ENCODE measurements at regions not wholly inside any gene's neighbourhood (a gene's known extent, or its start where the extent isn't known, plus 50 kb on each side); places are given as distances from the start of the nearest gene placed in this dataset.

DNA sequence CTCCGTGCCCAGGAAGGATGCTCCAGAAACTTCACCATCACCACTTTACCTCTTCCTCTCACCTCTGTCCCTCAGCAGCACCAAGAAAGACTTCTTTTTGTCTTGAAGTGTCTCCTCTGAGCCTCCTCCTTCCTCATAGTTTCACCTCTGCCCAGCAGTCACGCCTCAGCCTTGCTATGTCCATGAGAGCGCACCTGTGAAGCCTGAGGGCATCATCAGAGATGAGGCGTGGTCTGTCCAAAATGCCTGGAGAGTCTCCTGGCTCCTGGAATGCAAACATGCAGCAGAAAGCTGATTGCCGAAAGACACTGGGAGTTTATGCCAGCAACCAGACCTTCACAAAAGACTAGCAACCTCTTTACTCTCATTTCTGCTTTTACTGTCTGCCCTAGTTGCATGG lies 336.6 kb downstream of the TEX29 start:
- no peaks in the 10 kb centered on the region for H3K4me1 ChIP-seq (ENCODE audit: control insufficient read depth, insufficient read depth, low read length)
- no peaks in the 10 kb centered on the region for H3K27me3 ChIP-seq (ENCODE audit: control insufficient read depth, insufficient read depth)
- H3K27ac ChIP-seq (ENCODE audit: low read length), result no peak overlapping the region
- ATAC-seq (no peak), DNase-seq (no peak)
- no peak overlapping the region for H3K4me3 ChIP-seq (ENCODE audit: low read length)
- WGBS, result 93% methylated on average over 5 of the region's 5 CpGs
- no peaks in the 10 kb centered on the region for H3K9me3 ChIP-seq (ENCODE audit: control insufficient read depth, low read length)
- intact Hi-C loops (cut with DNase I), result no loop called here

DNA sequence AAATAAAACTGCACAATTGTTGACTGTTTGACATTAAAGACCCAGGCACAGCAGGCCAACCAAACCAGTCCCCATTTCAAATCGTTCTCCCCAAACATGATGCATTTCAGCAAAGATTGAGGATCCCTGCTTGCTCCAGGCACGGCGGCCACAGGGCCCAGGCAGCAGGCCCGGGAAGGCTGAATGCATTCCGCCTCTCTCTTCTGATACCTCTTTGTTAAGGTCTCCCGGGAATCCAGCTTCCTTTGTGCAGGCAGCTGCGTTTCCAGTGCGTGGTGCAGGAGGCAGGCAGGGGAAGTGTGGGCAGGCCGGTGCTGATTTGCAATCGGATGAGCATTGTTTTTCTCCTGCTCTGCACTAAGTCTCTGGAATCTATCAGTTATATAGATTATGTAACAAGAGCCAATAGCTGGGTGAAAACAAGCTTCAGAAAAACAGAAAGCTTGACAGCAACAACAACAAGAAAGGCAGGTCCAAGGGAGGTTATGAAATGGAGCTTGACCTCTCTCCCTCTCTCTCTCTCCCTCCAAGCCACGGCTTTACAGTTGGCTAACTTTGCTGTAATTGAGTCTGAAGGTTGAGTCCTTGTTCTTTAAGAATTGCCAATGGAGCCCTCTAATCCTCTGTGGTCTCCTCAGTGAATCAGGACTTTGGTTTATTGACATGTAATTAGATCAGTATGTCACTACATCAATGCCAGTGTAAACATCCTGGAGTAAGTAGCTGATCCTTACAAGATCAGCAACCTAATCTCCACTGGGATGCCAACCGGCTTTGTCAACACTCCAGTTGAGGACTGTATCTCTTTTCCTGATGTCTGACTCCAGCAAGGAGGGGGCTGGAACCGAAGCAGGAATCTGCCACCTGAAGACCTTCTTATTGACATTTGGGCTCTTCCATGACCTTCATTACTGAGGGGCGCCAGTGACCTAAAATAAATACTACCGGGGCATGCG lies 338.0 kb downstream of the TEX29 start:
- ATAC-seq (no peak), DNase-seq (no peak)
- intact Hi-C loops (cut with DNase I), result no loop called here
- H3K4me1 ChIP-seq (ENCODE audit: control insufficient read depth, insufficient read depth, low read length), result no peaks in the 10 kb centered on the region
- H3K27ac ChIP-seq (ENCODE audit: low read length), result no peak overlapping the region
- no peaks in the 10 kb centered on the region for H3K27me3 ChIP-seq (ENCODE audit: control insufficient read depth, insufficient read depth)
- no peaks in the 10 kb centered on the region for H3K9me3 ChIP-seq (ENCODE audit: control insufficient read depth, low read length)
- no peak overlapping the region for H3K4me3 ChIP-seq (ENCODE audit: low read length)
- WGBS, result 33% methylated on average over 16 of the region's 16 CpGs

DNA sequence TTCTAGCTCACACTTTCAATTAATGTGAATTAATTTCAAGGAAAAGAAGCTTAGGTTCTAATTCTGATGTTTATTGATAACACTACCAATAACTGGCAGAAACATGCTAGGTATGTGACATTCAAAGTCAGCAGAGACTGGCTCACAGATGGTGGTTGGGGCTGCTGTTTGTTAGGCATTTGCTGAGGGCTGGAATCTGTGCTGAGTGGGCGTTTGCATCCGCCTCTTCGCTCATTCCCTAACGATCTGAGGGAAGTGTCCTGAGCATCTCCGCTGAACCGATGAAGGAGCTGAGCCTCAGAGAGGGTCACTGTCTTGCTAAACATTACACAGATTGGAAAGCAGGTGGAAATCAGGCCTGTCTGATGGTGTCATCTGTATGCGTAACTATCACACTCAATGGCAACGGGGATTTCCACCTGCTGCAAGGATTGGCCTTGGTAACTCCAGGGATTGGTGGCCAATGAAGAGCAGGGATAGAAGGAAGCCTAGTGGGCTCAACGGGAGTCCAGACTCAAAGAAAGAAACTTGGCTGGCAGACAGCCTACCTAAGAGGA lies 338.9 kb downstream of the TEX29 start:
- Histone ChIP-seq H3K9me3 (ENCODE audit: control insufficient read depth, low read length) (no peaks in the 10 kb centered on the region), H3K4me3 (ENCODE audit: low read length) (no peak overlapping the region), H3K4me1 (ENCODE audit: control insufficient read depth, insufficient read depth, low read length) (no peaks in the 10 kb centered on the region), H3K27me3 (ENCODE audit: control insufficient read depth, insufficient read depth) (no peaks in the 10 kb centered on the region), H3K27ac (ENCODE audit: low read length) (no peak overlapping the region)
- DNase-seq (no peak), ATAC-seq (no peak)
- WGBS, result 82% methylated on average over 9 of the region's 9 CpGs
- intact Hi-C loops (cut with DNase I), result no loop called here

DNA sequence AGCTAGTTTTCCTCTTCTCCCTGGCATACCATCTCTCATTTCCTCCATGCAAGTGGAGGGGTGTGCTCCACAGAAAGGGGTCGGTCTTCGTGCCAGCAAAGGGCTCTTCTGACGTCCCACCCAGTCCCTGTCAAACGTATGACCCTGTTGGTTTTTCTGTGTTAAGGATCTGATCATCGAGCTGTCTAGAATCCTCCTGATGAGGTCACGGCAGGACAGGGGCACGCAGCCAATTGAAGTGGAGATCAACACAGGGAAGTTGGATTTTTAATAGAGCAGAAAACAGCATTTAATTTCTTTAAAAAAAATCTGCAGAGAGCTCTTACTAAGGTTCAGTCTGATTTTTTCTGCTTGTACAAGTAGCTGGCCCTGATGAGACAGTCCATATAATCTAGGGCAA lies 339.4 kb downstream of the TEX29 start:
- no peak overlapping the region for H3K27ac ChIP-seq (ENCODE audit: low read length)
- DNase-seq (peak in 2 of 3 donors; percentile 44 to 82), ATAC-seq (no peak)
- H3K9me3 ChIP-seq (ENCODE audit: control insufficient read depth, low read length), result no peaks in the 10 kb centered on the region
- H3K27me3 ChIP-seq (ENCODE audit: control insufficient read depth, insufficient read depth), result no peaks in the 10 kb centered on the region
- 55% methylated on average over 7 of the region's 7 CpGs for WGBS
- intact Hi-C loops (cut with DNase I), result no loop called here
- no peaks in the 10 kb centered on the region for H3K4me1 ChIP-seq (ENCODE audit: control insufficient read depth, insufficient read depth, low read length)
- H3K4me3 ChIP-seq (ENCODE audit: low read length), result no peak overlapping the region

DNA sequence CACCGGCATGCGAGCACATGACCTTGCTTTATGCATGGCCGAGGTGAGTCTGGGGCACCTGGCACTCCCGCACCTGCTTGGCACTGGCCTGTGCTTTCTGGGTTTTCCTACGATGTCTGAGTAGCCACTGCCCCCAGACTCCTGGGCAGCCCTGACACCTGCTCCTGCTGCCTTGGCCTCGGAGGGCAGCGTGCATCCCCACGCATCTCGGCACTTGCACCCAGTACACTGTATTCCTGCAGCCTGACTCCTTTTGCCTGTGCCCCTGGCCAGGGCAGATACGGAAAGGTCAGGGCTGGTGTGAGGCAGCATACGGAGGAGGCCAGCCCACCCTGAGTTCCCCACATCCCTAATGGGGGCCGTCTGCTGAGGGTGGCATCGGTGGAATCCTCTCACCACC lies 340.6 kb downstream of the TEX29 start:
- Histone ChIP-seq H3K27ac (ENCODE audit: low read length) (no peak overlapping the region), H3K27me3 (ENCODE audit: control insufficient read depth, insufficient read depth) (no peaks in the 10 kb centered on the region), H3K4me3 (ENCODE audit: low read length) (no peak overlapping the region), H3K4me1 (ENCODE audit: control insufficient read depth, insufficient read depth, low read length) (no peaks in the 10 kb centered on the region), H3K9me3 (ENCODE audit: control insufficient read depth, low read length) (no peaks in the 10 kb centered on the region)
- no peak for DNase-seq
- WGBS, result 87% methylated on average over 13 of the region's 13 CpGs
- intact Hi-C loops (cut with DNase I), result no loop called here
- ATAC-seq, result no peak

DNA sequence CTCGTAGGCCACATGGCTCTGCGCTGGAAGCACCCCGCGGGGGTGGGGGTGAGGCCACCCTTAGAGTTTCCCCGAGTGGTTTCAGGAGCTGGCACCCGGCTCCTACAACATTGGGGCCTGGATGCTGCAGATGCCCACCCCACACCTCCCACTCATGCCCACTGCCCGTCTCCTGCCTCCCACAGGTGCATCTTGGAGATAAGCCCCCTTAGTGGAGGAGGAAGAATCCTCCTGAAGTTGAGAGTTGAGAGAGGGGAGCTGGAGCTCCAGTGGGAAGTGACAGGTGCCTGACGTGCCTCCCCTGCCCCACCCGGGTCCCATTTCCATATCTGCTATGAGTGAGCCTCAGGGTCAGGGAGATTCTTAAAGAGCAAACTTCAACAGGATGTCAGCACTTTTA lies 341.3 kb downstream of the TEX29 start:
- intact Hi-C loops (cut with DNase I), result no loop called here
- Histone ChIP-seq H3K9me3 (ENCODE audit: control insufficient read depth, low read length) (no peaks in the 10 kb centered on the region), H3K4me3 (ENCODE audit: low read length) (no peak overlapping the region), H3K4me1 (ENCODE audit: control insufficient read depth, insufficient read depth, low read length) (no peaks in the 10 kb centered on the region), H3K27ac (ENCODE audit: low read length) (no peak overlapping the region), H3K27me3 (ENCODE audit: control insufficient read depth, insufficient read depth) (no peaks in the 10 kb centered on the region)
- ATAC-seq (no peak), DNase-seq (no peak)
- WGBS, result 84% methylated on average over 9 of the region's 9 CpGs

DNA sequence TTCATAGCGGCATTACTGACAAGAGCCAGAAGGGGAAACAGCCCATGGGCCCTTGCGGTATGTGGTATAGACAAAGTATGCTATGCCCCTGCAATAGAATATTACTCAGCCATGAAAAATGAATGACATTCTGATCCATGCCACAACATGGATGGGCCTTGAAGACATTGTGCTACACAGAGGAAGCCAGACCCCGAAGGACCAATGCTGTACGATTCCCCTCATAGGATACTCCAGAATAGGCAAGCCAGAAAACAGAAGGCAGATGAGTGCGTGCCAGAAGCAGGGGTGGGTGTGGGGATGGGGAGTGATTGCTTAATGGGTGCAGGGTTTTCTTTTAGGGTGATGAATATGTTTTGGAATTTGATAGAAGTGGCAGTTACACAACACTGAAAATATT lies 342.0 kb downstream of the TEX29 start:
- 77% methylated on average over 5 of the region's 5 CpGs for WGBS
- Histone ChIP-seq H3K27ac (ENCODE audit: low read length) (no peak overlapping the region), H3K4me3 (ENCODE audit: low read length) (no peak overlapping the region), H3K9me3 (ENCODE audit: control insufficient read depth, low read length) (no peaks in the 10 kb centered on the region), H3K4me1 (ENCODE audit: control insufficient read depth, insufficient read depth, low read length) (no peaks in the 10 kb centered on the region), H3K27me3 (ENCODE audit: control insufficient read depth, insufficient read depth) (no peaks in the 10 kb centered on the region)
- DNase-seq, result peak in 2 of 3 donors; percentile 44 to 76
- intact Hi-C loops (cut with DNase I), result no loop called here
- peak; percentile 52 to 71 for ATAC-seq

DNA sequence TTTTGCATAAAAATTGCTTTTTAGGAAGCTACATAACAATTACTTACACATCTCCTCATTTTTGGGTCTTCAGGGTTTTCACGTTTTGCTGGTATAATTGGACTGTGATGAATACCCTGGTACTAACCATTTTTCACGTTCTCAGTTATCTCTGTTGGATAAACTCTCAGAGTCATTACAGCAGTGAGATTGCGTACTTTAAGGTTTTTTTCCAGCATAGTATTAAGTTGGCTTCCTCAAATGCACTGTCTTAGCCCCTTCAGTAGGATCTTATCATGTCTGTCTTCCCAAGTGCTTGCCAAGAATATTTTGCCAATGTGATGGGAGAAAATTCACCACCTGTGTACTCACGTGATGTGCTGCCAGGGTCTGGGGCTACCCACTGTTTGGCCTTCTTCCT lies 342.5 kb downstream of the TEX29 start:
- ATAC-seq, result peak in 1 of 2 donors; percentile 45
- no peaks in the 10 kb centered on the region for H3K27me3 ChIP-seq (ENCODE audit: control insufficient read depth, insufficient read depth)
- H3K27ac ChIP-seq (ENCODE audit: low read length), result no peak overlapping the region
- no peak overlapping the region for H3K4me3 ChIP-seq (ENCODE audit: low read length)
- 40% methylated on average over 4 of the region's 4 CpGs for WGBS
- no peaks in the 10 kb centered on the region for H3K4me1 ChIP-seq (ENCODE audit: control insufficient read depth, insufficient read depth, low read length)
- no peaks in the 10 kb centered on the region for H3K9me3 ChIP-seq (ENCODE audit: control insufficient read depth, low read length)
- intact Hi-C loops (cut with DNase I), result no loop called here
- DNase-seq, result no peak

DNA sequence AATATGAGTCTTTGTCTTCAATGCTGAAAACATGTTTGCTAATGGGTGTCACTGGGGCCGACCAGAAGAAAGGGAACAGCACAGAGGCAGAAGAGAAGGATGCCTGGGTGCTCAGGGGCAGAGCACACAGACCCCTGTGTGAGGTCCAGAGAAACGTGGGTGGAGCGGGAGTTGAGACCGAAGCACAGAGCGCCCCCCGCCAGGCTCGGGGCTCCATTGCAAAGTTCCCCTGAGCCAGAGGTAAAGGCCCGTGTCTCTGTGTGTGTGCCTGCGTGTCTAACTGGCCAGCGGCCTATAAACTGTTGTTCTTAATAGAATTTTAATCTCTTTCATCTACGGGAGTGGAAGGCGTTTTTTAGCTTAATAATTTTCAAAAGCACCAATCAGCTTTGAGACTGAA lies 343.1 kb downstream of the TEX29 start:
- H3K27ac ChIP-seq (ENCODE audit: low read length), result no peak overlapping the region

DNA sequence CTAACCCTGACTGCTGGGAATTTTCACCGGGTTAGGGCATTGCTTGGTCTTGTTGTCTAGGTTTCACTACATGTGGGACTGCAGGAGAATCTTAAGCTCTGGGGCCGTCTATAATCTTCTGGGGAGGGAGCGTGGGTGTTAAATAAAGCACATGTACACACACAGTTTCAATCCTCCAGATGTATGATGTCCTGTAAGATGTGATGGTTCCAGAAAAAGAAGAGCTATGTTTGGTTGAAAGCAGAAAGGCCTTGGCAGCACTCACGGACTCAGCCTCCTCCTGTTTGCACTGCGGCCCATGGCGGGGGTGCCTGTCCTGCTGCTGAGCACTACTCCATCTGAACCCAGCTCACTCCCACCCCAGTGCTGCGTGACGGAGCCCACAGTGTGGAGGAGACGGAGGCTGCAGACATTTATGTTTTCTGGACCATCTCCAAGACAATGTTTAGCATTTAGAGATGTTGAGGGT lies 343.5 kb downstream of the TEX29 start:
- DNase-seq (peak in 1 of 3 donors; percentile 62), ATAC-seq (no peak)
- Histone ChIP-seq H3K27me3 (ENCODE audit: control insufficient read depth, insufficient read depth) (no peaks in the 10 kb centered on the region), H3K9me3 (ENCODE audit: control insufficient read depth, low read length) (no peaks in the 10 kb centered on the region), H3K4me3 (ENCODE audit: low read length) (no peak overlapping the region), H3K27ac (ENCODE audit: low read length) (no peak overlapping the region), H3K4me1 (ENCODE audit: control insufficient read depth, insufficient read depth, low read length) (no peaks in the 10 kb centered on the region)
- intact Hi-C loops (cut with DNase I), result no loop called here
- 60% methylated on average over 9 of the region's 9 CpGs for WGBS

More for the DNA sequence above, 343.1 kb downstream of the TEX29 start:
- no peaks in the 10 kb centered on the region for H3K9me3 ChIP-seq (ENCODE audit: control insufficient read depth, low read length)
- DNase-seq, result no peak
- H3K4me3 ChIP-seq (ENCODE audit: low read length), result no peak overlapping the region
- no peaks in the 10 kb centered on the region for H3K27me3 ChIP-seq (ENCODE audit: control insufficient read depth, insufficient read depth)
- 62% methylated on average over 12 of the region's 12 CpGs for WGBS
- H3K4me1 ChIP-seq (ENCODE audit: control insufficient read depth, insufficient read depth, low read length), result no peaks in the 10 kb centered on the region
- intact Hi-C loops (cut with DNase I), result no loop called here
- no peak for ATAC-seq

DNA sequence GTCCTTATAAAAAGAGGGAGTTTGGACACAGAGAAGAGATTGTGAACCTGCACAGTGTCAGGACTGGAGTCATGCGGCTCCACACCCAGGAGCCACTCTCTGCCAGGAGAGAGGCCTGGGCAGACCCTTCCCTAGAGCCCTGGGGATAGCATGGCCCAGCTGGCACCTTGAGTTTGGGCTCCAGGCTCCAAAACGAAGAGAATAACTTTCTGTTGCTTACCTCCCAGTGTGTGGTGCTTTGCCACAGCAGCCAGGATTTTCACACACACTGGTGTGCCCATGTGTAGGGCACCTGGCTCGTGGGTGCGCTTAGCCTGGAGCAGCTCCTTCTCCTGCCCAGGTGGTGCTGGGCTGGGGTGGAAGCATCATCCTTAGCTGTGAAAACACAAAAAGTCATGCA lies 344.3 kb downstream of the TEX29 start:
- Histone ChIP-seq H3K4me1 (ENCODE audit: control insufficient read depth, insufficient read depth, low read length) (no peaks in the 10 kb centered on the region), H3K27ac (ENCODE audit: low read length) (no peak overlapping the region), H3K27me3 (ENCODE audit: control insufficient read depth, insufficient read depth) (no peaks in the 10 kb centered on the region), H3K4me3 (ENCODE audit: low read length) (no peak overlapping the region), H3K9me3 (ENCODE audit: control insufficient read depth, low read length) (no peaks in the 10 kb centered on the region)
- intact Hi-C loops (cut with DNase I), result no loop called here
- DNase-seq (no peak), ATAC-seq (no peak)
- WGBS, result 83% methylated on average over 4 of the region's 4 CpGs

Measured in right cardiac atrium (tissue), 5 donors.